Right hindlimb (tissue), 1 donor: ENCODE measurements at regions not wholly inside any gene's neighbourhood (a gene's known extent, or its start where the extent isn't known, plus 50 kb on each side); places are given as distances from the start of the nearest gene placed in this dataset.

Experiments
- DNase-seq: peaks from one replicate; pipeline ENCODE4 v3.0.0-alpha.2; 2018

GRCh38 chr21:28641731-28642130 lies 350.9 kb downstream of the LTN1 start:
- no peak for DNase-seq

GRCh38 chr21:28640326-28640725 lies 352.4 kb downstream of the LTN1 start:
- DNase-seq: no peak

GRCh38 chr21:28639737-28640136 lies 352.9 kb downstream of the LTN1 start:
- DNase-seq: no peak

GRCh38 chr21:28636752-28637691 lies 355.7 kb downstream of the LTN1 start:
- no peak for DNase-seq

- DNase-seq: no peak
These were observed 357.1 kb downstream of the LTN1 start for GRCh38 chr21:28635541-28635940.

GRCh38 chr21:28633839-28634555 lies 358.7 kb downstream of the LTN1 start:
- no peak for DNase-seq

GRCh38 chr21:28632755-28633408 lies 359.8 kb downstream of the LTN1 start:
- no peak for DNase-seq

GRCh38 chr21:28627691-28628090 lies 365.0 kb downstream of the LTN1 start:
- DNase-seq: no peak

- no peak for DNase-seq
These were observed 365.4 kb downstream of the LTN1 start for GRCh38 chr21:28627261-28627660.

GRCh38 chr21:28624626-28625025 lies 368.1 kb downstream of the LTN1 start:
- no peak for DNase-seq

GRCh38 chr21:28617300-28617699 lies 375.4 kb downstream of the LTN1 start:
- DNase-seq: no peak

GRCh38 chr21:28615276-28615675 lies 377.4 kb downstream of the LTN1 start:
- no peak for DNase-seq

- DNase-seq: no peak
These were observed 377.9 kb downstream of the LTN1 start for GRCh38 chr21:28614791-28615190.

GRCh38 chr21:28608646-28609045 lies 384.0 kb downstream of the LTN1 start:
- no peak for DNase-seq

- DNase-seq: no peak
These were observed 385.1 kb downstream of the LTN1 start for GRCh38 chr21:28607545-28607944.

GRCh38 chr21:28604946-28605537 lies 387.6 kb downstream of the LTN1 start:
- no peak for DNase-seq

- DNase-seq: no peak
These were observed 390.1 kb downstream of the LTN1 start for GRCh38 chr21:28602546-28602945.

- no peak for DNase-seq
These were observed 394.5 kb downstream of the LTN1 start for GRCh38 chr21:28598214-28598613.

- DNase-seq: no peak
These were observed 400.3 kb downstream of the LTN1 start for GRCh38 chr21:28592205-28592865.

GRCh38 chr21:28590676-28591075 lies 402.0 kb downstream of the LTN1 start:
- no peak for DNase-seq

GRCh38 chr21:28590026-28590425 lies 402.7 kb downstream of the LTN1 start:
- no peak for DNase-seq

GRCh38 chr21:28588997-28589396 lies 403.7 kb downstream of the LTN1 start:
- DNase-seq: no peak

GRCh38 chr21:28587748-28588147 lies 404.9 kb downstream of the LTN1 start:
- peak; percentile 33 for DNase-seq
